A673 (cell line): ENCODE measurements at regions not wholly inside any gene's neighbourhood (a gene's known extent, or its start where the extent isn't known, plus 50 kb on each side); places are given as distances from the start of the nearest gene placed in this dataset.
"Not testable (repeated sequence)": the region's sequence is repeated elsewhere in the genome, so short reads cannot be mapped to it uniquely, and the experiment has no call there.

Experiments used
- BruUV-seq: library from RNA; stranded (reverse); fragments of 400-500 nt; replicated peaks from 2 replicates; lab custom pipeline; 2021; lab: Mats Ljungman, UMichigan
- CTCF ChIA-PET: fragments of 300-600 bp; sonication (Branson Sonifier 250); formaldehyde crosslinking; loops from one replicate; lab custom pipeline; 2022; ENCODE audit warnings: antibody characterized with exemption; lab: Charles Lee
- POLR2A ChIA-PET: fragments of 300-600 bp; sonication (Branson Sonifier 250); formaldehyde crosslinking; loops from one replicate; lab custom pipeline; 2022; ENCODE audit warnings: antibody characterized with exemption; ENCODE audit not compliant: low non-redundant PET; lab: Charles Lee
- DNase-seq: peaks from one replicate; pipeline ENCODE4 v3.0.0-alpha.2; 2015; ENCODE audit warnings: low spot score
- H3K27ac ChIP-seq: fragments of 200-600 bp; sonication (generic); 2 replicates; pipeline ENCODE4 v1.5.1; 2016; ENCODE audit warnings: mixed run types, low read depth, mild to moderate bottlenecking, mixed read lengths, antibody characterized with exemption, low read length; ENCODE audit not compliant: poor library complexity, severe bottlenecking
- H3K27me3 ChIP-seq: fragments of 200-600 bp; sonication (generic); replicated peaks from 2 replicates; pipeline ENCODE4 v1.6.1; 2017; ENCODE audit warnings: mixed run types, low read depth, mild to moderate bottlenecking, mixed read lengths, antibody characterized with exemption, low read length; ENCODE audit not compliant: insufficient read depth, poor library complexity
- H3K36me3 ChIP-seq: fragments of 200-600 bp; sonication (generic); 2 replicates; pipeline ENCODE4 v1.6.1; 2016; ENCODE audit warnings: mixed run types, mild to moderate bottlenecking, mixed read lengths, antibody characterized with exemption, low read length; ENCODE audit not compliant: insufficient read depth, poor library complexity, severe bottlenecking
- H3K4me1 ChIP-seq: fragments of 200-600 bp; sonication (generic); 2 replicates; pipeline ENCODE4 v1.6.1; 2017; ENCODE audit warnings: mixed run types, mild to moderate bottlenecking, mixed read lengths, antibody characterized with exemption, low read length; ENCODE audit not compliant: insufficient read depth, poor library complexity, severe bottlenecking
- H3K4me3 ChIP-seq: fragments of 200-600 bp; sonication (generic); 2 replicates; pipeline ENCODE4 v1.5.1; 2016; ENCODE audit warnings: low read depth, mixed run types, mild to moderate bottlenecking, mixed read lengths, low read length; ENCODE audit not compliant: poor library complexity, severe bottlenecking
- H3K9me3 ChIP-seq: fragments of 200-600 bp; sonication (generic); 2 replicates; pipeline ENCODE4 v1.6.1; 2016; ENCODE audit warnings: mixed run types, low read depth, mild to moderate bottlenecking, mixed read lengths, antibody characterized with exemption, low read length; ENCODE audit not compliant: poor library complexity, severe bottlenecking
- CTCF ChIP-seq: fragments of 300-800, 200-600 bp; sonication (generic); conservative IDR thresholded peaks from 2 replicates; pipeline ENCODE4 v1.5.1; 2017; ENCODE audit warnings: low read depth, mild to moderate bottlenecking, antibody characterized with exemption, low read length, moderate library complexity, mixed read lengths
- EZH2 ChIP-seq: fragments of 200-600 bp; sonication (generic); IDR thresholded peaks from 2 replicates; pipeline ENCODE4 v1.6.1; 2017; ENCODE audit warnings: borderline replicate concordance, low read depth, mild to moderate bottlenecking, mixed read lengths, antibody characterized with exemption, low read length; ENCODE audit not compliant: poor library complexity, severe bottlenecking
- intact Hi-C: fragments of 100-400 bp; cut with micrococcal nuclease; formaldehyde crosslinking; loops from one replicate; pipeline ENCODE4 v1.10.0; 2022; ENCODE audit not compliant: unreplicated experiment

GRCh38 chr14:81618695-81619094 is 85.0 kb upstream of the SEL1L start:
- Histone ChIP-seq H3K27ac (no peak overlapping the region), H3K4me1 (no peaks in the 10 kb centered on the region), H3K9me3 (no peaks in the 10 kb centered on the region), H3K36me3 (no peaks in the 10 kb centered on the region), H3K27me3 (no peaks in the 10 kb centered on the region), H3K4me3 (no peak overlapping the region)
- ChIA-PET CTCF (no interaction called here), POLR2A (interaction anchor here (0.5 kb wide), 1 partner anchor 765 kb away, joined by 3 read pairs; no protein-coding TSS in a partner anchor)
- no TSS peak for BruUV-seq
- no peak for DNase-seq
- no peak for TF ChIP-seq EZH2
- TF ChIP-seq CTCF: no peak
- intact Hi-C loops: no loop called here

GRCh38 chr14:81619816-81620215 is 86.2 kb upstream of the SEL1L start:
- TF ChIP-seq CTCF (no peak), EZH2 (no peak)
- H3K27me3 ChIP-seq: no peaks in the 10 kb centered on the region
- no peak overlapping the region for H3K27ac ChIP-seq
- CTCF ChIA-PET: no interaction called here
- BruUV-seq: no TSS peak
- intact Hi-C loops: no loop called here
- no peaks in the 10 kb centered on the region for H3K36me3 ChIP-seq
- H3K4me3 ChIP-seq: no peak overlapping the region
- H3K4me1 ChIP-seq: no peaks in the 10 kb centered on the region
- POLR2A ChIA-PET: no interaction called here
- H3K9me3 ChIP-seq: no peaks in the 10 kb centered on the region
- no peak for DNase-seq

- DNase-seq, CTCF ChIA-PET: not testable (repeated sequence)
These were observed 90.2 kb upstream of the SEL1L start for GRCh38 chr14:81623771-81624396.

GRCh38 chr14:81625343-81625742 is 91.7 kb upstream of the SEL1L start:
- DNase-seq: peak; percentile 49
- POLR2A ChIA-PET: no interaction called here

More at GRCh38 chr14:81623771-81624396, 90.2 kb upstream of the SEL1L start:
- BruUV-seq, H3K4me1 ChIP-seq, H3K27ac ChIP-seq, H3K36me3 ChIP-seq, H3K27me3 ChIP-seq, H3K4me3 ChIP-seq, intact Hi-C loops, H3K9me3 ChIP-seq: not testable (repeated sequence)
- POLR2A ChIA-PET: interaction anchor here (0.6 kb wide), 1 partner anchor 1474 kb away, joined by 3 read pairs; no protein-coding TSS in a partner anchor

More at GRCh38 chr14:81625343-81625742, 91.7 kb upstream of the SEL1L start:
- Histone ChIP-seq H3K4me3 (no peak overlapping the region), H3K4me1 (no peaks in the 10 kb centered on the region), H3K9me3 (no peaks in the 10 kb centered on the region), H3K27me3 (no peaks in the 10 kb centered on the region), H3K27ac (no peak overlapping the region), H3K36me3 (no peaks in the 10 kb centered on the region)
- no TSS peak for BruUV-seq
- CTCF ChIA-PET: no interaction called here
- intact Hi-C loops: no loop called here
- TF ChIP-seq CTCF (peak; percentile 64), EZH2 (no peak)
